GM23248 (cell line): ENCODE measurements at regions not wholly inside any gene's neighbourhood (a gene's known extent, or its start where the extent isn't known, plus 50 kb on each side); places are given as distances from the start of the nearest gene placed in this dataset.

Experiments
- DNase-seq: peaks from one replicate; pipeline ENCODE4 v3.0.0-alpha.2; 2015
- H2AFZ ChIP-seq: fragments of 200-600 bp; sonication (generic); 2 replicates; pipeline ENCODE4 v1.6.1; 2016; ENCODE audit warnings: antibody characterized with exemption
- H3F3A ChIP-seq: fragments of 200-600 bp; sonication (generic); 2 replicates; pipeline ENCODE4 v1.6.1; 2016; ENCODE audit warnings: mild to moderate bottlenecking, antibody characterized with exemption, mixed run types; ENCODE audit not compliant: insufficient read depth
- H3K27ac ChIP-seq: fragments of 200-600 bp; sonication (generic); 2 replicates; pipeline ENCODE4 v1.5.1; 2016; ENCODE audit warnings: mild to moderate bottlenecking
- H3K27me3 ChIP-seq: fragments of 200-600 bp; sonication (generic); replicated peaks from 2 replicates; pipeline ENCODE4 v1.6.1; 2016; ENCODE audit warnings: mild to moderate bottlenecking; ENCODE audit not compliant: insufficient read depth
- H3K36me3 ChIP-seq: fragments of 200-600 bp; sonication (generic); 2 replicates; pipeline ENCODE4 v1.6.1; 2016; ENCODE audit warnings: low read depth, mild to moderate bottlenecking
- H3K4me1 ChIP-seq: fragments of 200-600 bp; sonication (generic); 2 replicates; pipeline ENCODE4 v1.6.1; 2016; ENCODE audit warnings: mild to moderate bottlenecking; ENCODE audit not compliant: insufficient read depth
- H3K4me2 ChIP-seq: fragments of 200-600 bp; sonication (generic); one replicate; pipeline ENCODE4 v1.6.1; 2016; ENCODE audit warnings: mild to moderate bottlenecking; ENCODE audit not compliant: unreplicated experiment
- H3K4me3 ChIP-seq: fragments of 200-600 bp; sonication (generic); 2 replicates; pipeline ENCODE4 v1.5.1; 2016; ENCODE audit warnings: mild to moderate bottlenecking
- H3K79me2 ChIP-seq: fragments of 200-600 bp; sonication (generic); 2 replicates; pipeline ENCODE4 v1.6.1; 2016; ENCODE audit warnings: mild to moderate bottlenecking; ENCODE audit not compliant: insufficient read depth
- H3K9ac ChIP-seq: fragments of 200-600 bp; sonication (generic); 2 replicates; pipeline ENCODE4 v1.6.1; 2016; ENCODE audit warnings: mild to moderate bottlenecking
- H3K9me2 ChIP-seq: fragments of 200-600 bp; sonication (generic); 2 replicates; pipeline ENCODE4 v1.6.1; 2016; ENCODE audit warnings: mixed run types, mild to moderate bottlenecking, moderate library complexity; ENCODE audit not compliant: insufficient read depth
- H3K9me3 ChIP-seq: fragments of 200-600 bp; sonication (generic); one replicate; pipeline ENCODE4 v1.6.1; 2017; ENCODE audit warnings: low read depth
- H4K20me1 ChIP-seq: fragments of 200-600 bp; sonication (generic); 2 replicates; pipeline ENCODE4 v1.6.0; 2016; ENCODE audit not compliant: insufficient read depth
- EZH2 ChIP-seq: fragments of 200-600 bp; sonication (generic); IDR thresholded peaks from 2 replicates; pipeline ENCODE4 v1.6.1; 2018; ENCODE audit warnings: antibody characterized with exemption, mild to moderate bottlenecking; ENCODE audit not compliant: insufficient read depth, poor library complexity, severe bottlenecking
- EZH2phosphoT487 ChIP-seq: fragments of 200-600 bp; sonication (generic); IDR thresholded peaks from 2 replicates; pipeline ENCODE4 v1.6.1; 2018; ENCODE audit warnings: antibody characterized with exemption, moderate library complexity, mild to moderate bottlenecking, low read depth; ENCODE audit not compliant: insufficient read depth
- WGBS, 2 experiments: methylation state at CpG; one replicate each; pipeline ENCODE4 v1.1.6; 2015 to 2017; ENCODE audit warnings: low lambda C conversion rate in 2 of 2, low coverage in 1 of 2; ENCODE audit errors: missing lambda C conversion rate in 2 of 2; 5-methylcytosine and 5-hydroxymethylcytosine counted together
- in situ Hi-C: fragments of 300-500 bp; cut with MboI; formaldehyde crosslinking; loops from 2 replicates; pipeline ENCODE4 v1.15.0; 2020

DNA sequence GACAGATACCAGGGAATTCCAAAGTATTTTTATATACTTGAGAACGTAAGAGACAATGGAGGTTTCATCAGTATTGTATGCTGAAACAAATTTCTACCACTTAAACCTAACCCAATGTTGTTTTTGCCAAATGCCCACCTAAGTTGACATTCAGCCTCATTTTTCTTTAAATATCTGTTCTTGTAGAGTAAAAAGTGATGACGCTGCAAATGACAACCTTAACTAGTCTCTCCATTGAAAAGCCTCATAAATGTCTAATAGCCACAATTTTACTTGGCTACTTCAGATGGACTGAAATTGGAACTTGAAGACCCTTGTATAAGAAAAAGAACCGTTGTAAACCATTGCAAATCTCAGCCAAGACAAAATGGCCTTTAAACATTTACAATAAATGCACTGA lies 176.9 kb downstream of the CRPPA start:
- DNase-seq, result no peak
- no peak overlapping the region for H2AFZ ChIP-seq
- H3K9me2 ChIP-seq, result no peaks in the 10 kb centered on the region
- in situ Hi-C loops, result no loop called here
- no peaks in the 10 kb centered on the region for H3K79me2 ChIP-seq
- no peak overlapping the region for H3K9ac ChIP-seq
- H3K27me3 ChIP-seq, result no peaks in the 10 kb centered on the region
- H3K4me2 ChIP-seq, result no peak overlapping the region
- no peak overlapping the region for H3K27ac ChIP-seq
- no peaks in the 10 kb centered on the region for H4K20me1 ChIP-seq
- H3K36me3 ChIP-seq, result no peaks in the 10 kb centered on the region
- H3K4me1 ChIP-seq, result no peaks in the 10 kb centered on the region
- H3K9me3 ChIP-seq, result no peaks in the 10 kb centered on the region
- no peak overlapping the region for H3K4me3 ChIP-seq
- no peaks in the 10 kb centered on the region for H3F3A ChIP-seq
- WGBS, 2 experiments, result 74 to 78% methylated on average over 3 of the region's 3 CpGs
- TF ChIP-seq EZH2phosphoT487, result no peak
- no peak for TF ChIP-seq EZH2

DNA sequence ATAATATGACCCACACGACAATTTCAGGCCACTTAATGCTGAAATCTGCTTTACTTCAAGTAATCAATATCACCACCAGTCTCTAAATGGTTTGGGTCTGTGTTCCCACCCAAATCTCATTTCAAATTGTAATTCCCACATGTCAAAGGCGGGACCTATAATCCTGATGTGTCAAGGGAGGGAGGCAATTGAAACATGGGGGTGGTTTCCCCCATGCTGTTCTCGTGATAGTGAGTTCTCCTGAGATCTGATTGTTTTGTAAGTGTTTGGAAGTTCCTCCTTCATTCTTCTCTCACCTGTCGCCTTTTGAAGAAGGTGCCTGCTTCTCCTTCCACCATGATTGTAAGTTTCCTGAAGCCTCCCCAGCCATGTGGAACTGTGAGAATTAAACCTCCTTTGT lies 178.4 kb downstream of the CRPPA start:
- Histone ChIP-seq H3K4me3 (no peak overlapping the region), H3K4me1 (no peaks in the 10 kb centered on the region), H3K9me2 (no peaks in the 10 kb centered on the region), H3K9ac (no peak overlapping the region), H3K79me2 (no peaks in the 10 kb centered on the region), H3K9me3 (no peaks in the 10 kb centered on the region), H3K27me3 (no peaks in the 10 kb centered on the region), H4K20me1 (no peaks in the 10 kb centered on the region), H2AFZ (no peak overlapping the region), H3K4me2 (no peak overlapping the region), H3K36me3 (no peaks in the 10 kb centered on the region), H3F3A (no peaks in the 10 kb centered on the region), H3K27ac (no peak overlapping the region)
- TF ChIP-seq EZH2, result no peak
- TF ChIP-seq EZH2phosphoT487, result no peak
- 85 to 94% methylated on average over 4 of the region's 4 CpGs for WGBS, 2 experiments
- in situ Hi-C loops, result no loop called here
- no peak for DNase-seq

DNA sequence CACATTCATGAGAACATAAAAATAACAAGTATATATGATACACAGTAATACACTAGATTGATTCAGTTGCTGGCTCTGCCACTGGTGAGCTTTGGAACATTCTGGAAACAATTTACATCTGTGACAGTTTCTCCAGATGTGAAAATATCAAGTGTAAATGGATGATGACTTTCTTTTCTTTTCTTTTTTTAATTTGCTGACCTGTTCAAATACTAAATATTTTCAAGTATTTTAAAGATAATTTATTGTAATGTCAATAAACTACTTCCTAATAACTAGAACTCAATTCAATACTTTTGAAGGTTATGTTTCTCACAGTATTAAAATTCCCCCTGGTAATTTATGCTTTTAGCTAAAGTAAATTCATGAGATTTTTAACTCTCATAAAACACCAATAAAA lies 180.3 kb downstream of the CRPPA start:
- Histone ChIP-seq H3K27me3 (no peaks in the 10 kb centered on the region), H3K36me3 (no peaks in the 10 kb centered on the region), H3K9me2 (no peaks in the 10 kb centered on the region), H3K79me2 (no peaks in the 10 kb centered on the region), H3F3A (no peaks in the 10 kb centered on the region), H3K9ac (no peak overlapping the region), H3K4me2 (no peak overlapping the region), H3K9me3 (no peaks in the 10 kb centered on the region), H3K4me3 (no peak overlapping the region), H4K20me1 (no peaks in the 10 kb centered on the region), H3K4me1 (no peaks in the 10 kb centered on the region), H3K27ac (no peak overlapping the region), H2AFZ (no peak overlapping the region)
- in situ Hi-C loops, result no loop called here
- TF ChIP-seq EZH2 (no peak), EZH2phosphoT487 (no peak)
- no peak for DNase-seq

DNA sequence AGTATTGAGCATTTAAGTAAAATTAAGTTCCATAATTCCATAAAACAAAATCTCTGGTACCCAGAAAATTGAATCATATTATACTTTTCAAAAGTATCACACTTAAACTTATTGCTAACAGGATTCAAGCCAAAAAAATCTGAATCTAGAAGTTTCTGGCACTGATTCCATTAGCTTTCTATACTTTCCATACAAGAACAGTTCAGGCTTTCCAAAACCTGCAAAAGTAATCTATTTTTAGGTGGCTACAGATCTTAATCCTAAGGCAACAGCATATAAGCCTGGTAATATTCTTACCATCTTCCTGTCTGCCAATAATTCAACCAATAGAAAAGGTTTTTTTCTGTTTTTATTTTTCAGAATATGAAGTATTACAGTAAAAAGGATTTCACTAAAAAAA lies 185.0 kb downstream of the CRPPA start:
- Histone ChIP-seq H3K27ac (no peak overlapping the region), H3K9ac (no peak overlapping the region), H3F3A (no peaks in the 10 kb centered on the region), H3K27me3 (no peaks in the 10 kb centered on the region), H3K4me3 (no peak overlapping the region), H3K79me2 (no peaks in the 10 kb centered on the region), H4K20me1 (no peaks in the 10 kb centered on the region), H3K4me1 (no peaks in the 10 kb centered on the region), H2AFZ (no peak overlapping the region), H3K36me3 (no peaks in the 10 kb centered on the region), H3K4me2 (no peak overlapping the region), H3K9me3 (no peaks in the 10 kb centered on the region), H3K9me2 (no peaks in the 10 kb centered on the region)
- in situ Hi-C loops, result no loop called here
- DNase-seq, result no peak
- no peak for TF ChIP-seq EZH2phosphoT487
- TF ChIP-seq EZH2, result no peak
